Esophagus muscularis mucosa (tissue), 4 donors: ENCODE measurements at regions not wholly inside any gene's neighbourhood (a gene's known extent, or its start where the extent isn't known, plus 50 kb on each side); places are given as distances from the start of the nearest gene placed in this dataset.

Experiments
- DNase-seq: peaks from one replicate; pipeline ENCODE4 v3.0.0-alpha.2; 2017; ENCODE audit errors: extremely low spot score
- H3K27ac ChIP-seq, 4 donors: fragments of 200-600 bp; sonication (generic); replicated peaks in 1 of 4; 1 replicate in 3 of 4; 2 replicates in 1 of 4; pipeline ENCODE4 v1.5.1; 2016 to 2019; ENCODE audit warnings: mild to moderate bottlenecking in 1 of 4
- H3K27me3 ChIP-seq, 4 donors: fragments of 200-600 bp; sonication (generic); one replicate each; pipeline versions ENCODE4 v1.5.1 to v1.6.0; 2016 to 2019
- H3K36me3 ChIP-seq, 4 donors: fragments of 200-600 bp; sonication (generic); one replicate each; pipeline ENCODE4 v1.5.1; 2016 to 2019
- H3K4me1 ChIP-seq, 4 donors: fragments of 200-600 bp; sonication (generic); one replicate each; pipeline ENCODE4 v1.5.1; 2016 to 2019
- H3K4me3 ChIP-seq, 4 donors: fragments of 200-600 bp; sonication (generic); 1 replicate in 2 of 4; 2 replicates in 2 of 4; pipeline ENCODE4 v1.5.1; 2016 to 2019; ENCODE audit warnings: mild to moderate bottlenecking in 4 of 4, moderate library complexity in 1 of 4
- H3K9me3 ChIP-seq, 4 donors: fragments of 200-600 bp; sonication (generic); 1 replicate in 3 of 4; 2 replicates in 1 of 4; pipeline ENCODE4 v1.5.1; 2016 to 2019
- CTCF ChIP-seq, 3 experiments: fragments of 200-600 bp in 2 of 3; fragments of 450-650 bp in 1 of 3; sonication (generic) in 2 of 3; IDR thresholded peaks; one replicate each; pipeline ENCODE4 v1.5.1; 2017 to 2019; ENCODE audit warnings: antibody characterized with exemption in 3 of 3, mild to moderate bottlenecking in 2 of 3, moderate library complexity in 1 of 3
- EP300 ChIP-seq: sonication (generic); formaldehyde crosslinking; IDR thresholded peaks from one replicate; pipeline ENCODE4 v1.6.1; 2017; ENCODE audit warnings: antibody characterized with exemption
- POLR2A ChIP-seq: fragments of 450-650 bp; IDR thresholded peaks from one replicate; pipeline ENCODE4 v1.6.1; 2017; ENCODE audit warnings: antibody characterized with exemption, moderate library complexity, mild to moderate bottlenecking, low read depth
- POLR2AphosphoS5 ChIP-seq, 2 donors: sonication (generic); formaldehyde crosslinking; IDR thresholded peaks; one replicate each; pipeline ENCODE4 v1.6.1; 2017; ENCODE audit warnings: antibody characterized with exemption in 2 of 2
- WGBS: methylation state at CpG from one replicate; pipeline ENCODE4 v1.1.5; 2018; 5-methylcytosine and 5-hydroxymethylcytosine counted together
- intact Hi-C: fragments of 100-400 bp; cut with DNase I; formaldehyde crosslinking; loops from one replicate; pipeline ENCODE4 v1.15.1; 2023

GRCh38 chr4:123749383-123749782 is 352.8 kb downstream of the SPRY1 start:
- no peak for DNase-seq
- no peaks in the 10 kb centered on the region for H3K27me3 ChIP-seq
- intact Hi-C loops, result no loop called here
- peaks cover 7 to 12% (median 7%) of the 10 kb centered on the region in 4 donors for H3K4me1 ChIP-seq
- H3K36me3 ChIP-seq, result no peaks in the 10 kb centered on the region
- TF ChIP-seq EP300 (no peak), CTCF (IDR thresholded peaks at IDR 0.05) (no peak), POLR2AphosphoS5 (IDR thresholded peaks at IDR 0.05) (no peak), POLR2A (no peak)
- H3K9me3 ChIP-seq, result no peaks in the 10 kb centered on the region
- H3K4me3 ChIP-seq, result no peak overlapping the region
- H3K27ac ChIP-seq, result peak overlapping the region in 1 of 4 donors; percentile 12
- WGBS, result 65% methylated on average over 5 of the region's 7 CpGs

GRCh38 chr4:123750044-123750443 is 353.4 kb downstream of the SPRY1 start:
- WGBS, result 82% methylated on average over 3 of the region's 3 CpGs
- no peak for TF ChIP-seq POLR2A
- no peak for TF ChIP-seq EP300
- no peak for TF ChIP-seq CTCF (IDR thresholded peaks at IDR 0.05)
- TF ChIP-seq POLR2AphosphoS5 (IDR thresholded peaks at IDR 0.05), result no peak
- intact Hi-C loops, result no loop called here

GRCh38 chr4:123755655-123756054 is 359.1 kb downstream of the SPRY1 start:
- Histone ChIP-seq H3K27ac (no peak overlapping the region), H3K4me1 (no peaks in the 10 kb centered on the region), H3K9me3 (no peaks in the 10 kb centered on the region), H3K4me3 (no peak overlapping the region), H3K27me3 (no peaks in the 10 kb centered on the region), H3K36me3 (no peaks in the 10 kb centered on the region)
- WGBS, result 60% methylated on average over 2 of the region's 2 CpGs
- intact Hi-C loops, result no loop called here
- DNase-seq, result no peak
- no peak for TF ChIP-seq POLR2AphosphoS5 (IDR thresholded peaks at IDR 0.05)
- no peak for TF ChIP-seq POLR2A
- TF ChIP-seq EP300, result no peak
- TF ChIP-seq CTCF (IDR thresholded peaks at IDR 0.05), result no peak

More at GRCh38 chr4:123750044-123750443, 353.4 kb downstream of the SPRY1 start:
- no peak for DNase-seq
- Histone ChIP-seq H3K27me3 (no peaks in the 10 kb centered on the region), H3K4me1 (peaks cover 2 to 7% (median 2%) of the 10 kb centered on the region in 4 donors), H3K36me3 (no peaks in the 10 kb centered on the region), H3K4me3 (no peak overlapping the region), H3K27ac (no peak overlapping the region), H3K9me3 (no peaks in the 10 kb centered on the region)

GRCh38 chr4:123767806-123768205 is 371.2 kb downstream of the SPRY1 start:
- Histone ChIP-seq H3K27me3 (no peaks in the 10 kb centered on the region), H3K4me3 (no peak overlapping the region), H3K4me1 (no peaks in the 10 kb centered on the region), H3K27ac (no peak overlapping the region), H3K36me3 (no peaks in the 10 kb centered on the region), H3K9me3 (no peaks in the 10 kb centered on the region)
- intact Hi-C loops, result no loop called here
- 63% methylated on average over 2 of the region's 2 CpGs for WGBS
- no peak for TF ChIP-seq EP300
- no peak for DNase-seq

GRCh38 chr4:123770884-123771283 is 374.3 kb downstream of the SPRY1 start:
- Histone ChIP-seq H3K27me3 (no peaks in the 10 kb centered on the region), H3K36me3 (no peaks in the 10 kb centered on the region), H3K4me3 (no peak overlapping the region), H3K27ac (no peak overlapping the region), H3K9me3 (no peaks in the 10 kb centered on the region), H3K4me1 (no peaks in the 10 kb centered on the region)
- DNase-seq, result no peak
- TF ChIP-seq EP300 (no peak), CTCF (IDR thresholded peaks at IDR 0.05) (no peak), POLR2AphosphoS5 (IDR thresholded peaks at IDR 0.05) (no peak), POLR2A (no peak)
- 98% methylated on average over 3 of the region's 3 CpGs for WGBS
- intact Hi-C loops, result loop anchor here (10.0 kb wide), 1 partner anchor 494 kb away; no protein-coding TSS in a partner anchor
